NCI-H1105 treated with DMSO at 0.1 percent for 48 hours (cell line): ENCODE measurements at regions not wholly inside any gene's neighbourhood (a gene's known extent, or its start where the extent isn't known, plus 50 kb on each side); places are given as distances from the start of the nearest gene placed in this dataset.

Experiments
- DNase-seq: peaks from one replicate; lab custom pipeline; 2025; lab: John Stamatoyannopoulos, UW

DNA sequence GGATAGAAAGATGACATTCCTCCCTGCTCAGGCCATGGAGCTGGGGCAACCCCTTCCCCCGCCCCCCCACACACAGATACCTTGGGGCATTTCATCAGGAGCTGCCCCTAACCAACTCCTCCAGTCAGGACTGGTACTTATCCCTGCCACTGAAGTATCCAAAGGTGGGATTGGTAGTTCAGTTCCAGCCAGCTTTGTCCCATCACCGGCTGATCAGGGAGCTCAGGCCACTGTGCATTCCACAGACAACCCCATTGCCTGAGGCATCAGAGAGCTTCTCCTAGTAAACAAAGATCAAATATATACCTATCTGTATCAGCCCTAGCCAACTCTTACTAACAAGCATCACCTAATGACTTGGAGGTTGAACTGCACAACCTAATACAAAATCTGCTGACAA lies 218.2 kb upstream of the FMR1 start:
- no peak for DNase-seq

DNA sequence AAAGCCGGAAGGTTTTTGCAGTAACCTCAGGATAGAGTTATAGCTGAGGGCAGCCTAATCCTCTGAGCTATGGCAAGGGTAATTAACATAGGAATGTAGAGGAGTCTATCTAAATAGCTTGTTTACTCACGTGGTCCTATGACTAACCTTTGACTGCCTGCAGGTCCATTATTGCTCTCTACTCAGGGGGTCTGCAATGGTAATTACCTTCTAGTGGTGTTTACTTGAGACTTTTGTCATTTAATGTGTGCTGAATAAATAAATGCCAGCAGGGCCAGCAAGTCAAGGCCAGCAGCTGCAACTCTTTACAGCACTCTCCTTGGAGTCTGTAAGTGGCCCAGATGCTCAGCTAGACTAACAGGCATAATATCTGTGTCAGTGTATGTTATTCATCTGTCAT lies 212.7 kb upstream of the FMR1 start:
- peak; percentile 58 for DNase-seq

DNA sequence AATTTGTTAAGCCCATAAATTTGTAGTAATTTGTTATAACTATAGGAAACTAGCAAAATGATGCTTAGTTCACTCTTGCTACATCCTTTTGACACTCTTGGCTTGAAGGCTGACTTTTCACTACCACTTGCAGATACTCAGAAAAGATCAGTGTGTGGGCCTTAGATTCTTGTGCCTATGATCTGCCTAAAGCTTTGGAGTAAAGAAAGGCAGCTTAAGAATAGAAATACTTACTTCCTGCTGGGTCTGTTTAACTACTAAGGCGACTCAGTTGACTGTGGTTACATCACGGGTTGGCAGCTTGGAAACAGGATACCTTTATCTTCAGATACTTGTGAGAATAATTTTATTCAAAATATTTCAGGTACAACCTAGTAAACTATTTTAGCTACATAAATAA lies 201.4 kb upstream of the FMR1 start:
- no peak for DNase-seq

DNA sequence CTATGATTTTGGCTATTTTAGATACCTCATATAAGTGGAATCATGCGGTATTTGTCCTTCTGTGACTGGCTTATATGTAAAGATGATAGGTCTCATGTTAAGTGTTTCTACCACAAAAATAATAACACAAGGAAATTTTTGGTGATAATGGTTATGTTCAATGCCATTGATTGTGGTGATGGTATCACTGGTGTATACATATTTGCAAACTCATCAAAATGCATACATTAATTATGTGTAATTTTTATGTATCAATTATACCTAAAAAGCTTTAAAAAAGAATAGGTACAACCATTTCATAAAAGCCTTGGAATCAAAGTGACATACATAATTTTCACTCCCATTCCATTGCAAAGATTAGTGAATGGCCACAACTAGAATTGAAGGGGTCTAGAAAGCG lies 178.3 kb upstream of the FMR1 start:
- DNase-seq, result no peak

DNA sequence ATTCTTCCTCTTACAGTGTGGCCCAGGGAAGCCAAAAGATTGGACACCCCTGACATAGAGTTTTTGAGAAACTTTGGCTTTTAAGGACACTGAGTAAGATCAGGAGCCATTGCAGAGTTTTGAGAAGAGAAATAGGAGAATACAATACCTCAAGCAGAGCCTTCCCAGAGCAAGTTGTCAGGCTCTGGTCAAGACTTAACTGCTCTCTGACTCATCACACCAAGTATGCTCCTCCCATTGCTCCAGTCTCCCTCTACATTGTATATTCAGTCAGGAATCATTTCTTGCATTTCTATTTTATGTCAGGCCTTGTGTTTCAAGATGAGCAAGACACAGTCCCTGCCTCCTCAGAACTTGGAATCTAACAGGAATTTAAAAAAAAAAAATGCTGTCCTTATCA lies 176.4 kb upstream of the FMR1 start:
- DNase-seq, result no peak

DNA sequence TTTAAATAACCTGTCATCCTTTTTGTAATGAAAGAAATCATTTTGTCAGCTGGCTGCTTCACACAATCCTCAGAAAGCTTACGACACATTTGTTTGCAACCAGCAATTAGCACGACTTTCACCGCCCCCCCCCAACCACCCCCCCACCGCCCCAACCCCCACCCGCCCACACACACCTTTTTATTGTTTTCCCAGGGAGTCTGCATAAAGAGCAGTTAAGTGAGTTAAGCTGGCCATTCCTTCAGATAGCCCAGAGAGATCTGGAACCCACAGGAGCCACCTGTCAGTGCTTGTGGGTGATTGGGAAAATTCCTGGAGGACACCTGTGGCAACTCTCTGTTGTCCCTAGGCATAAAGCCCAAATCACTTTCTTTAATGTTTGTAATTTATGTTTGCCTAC lies 175.7 kb upstream of the FMR1 start:
- no peak for DNase-seq

DNA sequence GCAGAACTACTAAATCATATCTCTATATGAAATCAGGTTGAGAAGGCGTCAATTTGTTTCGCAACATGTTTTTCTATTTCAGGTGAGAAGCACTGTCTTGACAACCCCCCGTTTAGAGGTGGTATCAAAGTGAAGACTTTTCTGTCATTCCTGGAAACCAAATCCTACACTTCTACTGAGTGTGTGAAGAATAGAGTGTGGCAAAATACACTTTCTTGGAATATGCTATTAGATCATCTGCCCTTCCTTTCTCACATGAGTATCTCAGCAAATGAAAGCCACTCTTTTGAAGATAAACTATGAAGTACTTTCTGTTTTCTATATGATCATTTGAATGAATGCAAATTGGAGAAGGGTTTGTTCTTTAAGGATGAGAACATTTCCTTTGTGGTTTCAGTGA lies 174.0 kb upstream of the FMR1 start:
- no peak for DNase-seq

DNA sequence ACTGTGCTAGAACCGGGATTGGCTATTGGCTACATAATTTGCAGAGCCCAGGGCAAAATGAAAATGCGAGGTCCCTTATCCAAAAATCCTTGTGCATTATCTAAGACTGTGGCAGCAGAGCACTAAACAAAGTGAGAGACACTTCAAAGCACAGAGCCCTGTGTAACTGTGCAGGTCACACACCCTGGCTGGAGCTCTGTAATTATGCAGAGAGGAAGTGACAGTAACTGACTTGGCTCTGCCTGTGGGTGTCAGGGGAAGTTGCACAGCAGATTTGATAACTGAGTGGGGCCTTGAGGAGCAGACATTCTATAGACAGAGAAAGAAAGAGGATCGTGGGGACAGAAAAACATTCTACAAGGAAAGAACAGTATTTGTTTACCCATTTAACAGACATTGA lies 173.5 kb upstream of the FMR1 start:
- no peak for DNase-seq

DNA sequence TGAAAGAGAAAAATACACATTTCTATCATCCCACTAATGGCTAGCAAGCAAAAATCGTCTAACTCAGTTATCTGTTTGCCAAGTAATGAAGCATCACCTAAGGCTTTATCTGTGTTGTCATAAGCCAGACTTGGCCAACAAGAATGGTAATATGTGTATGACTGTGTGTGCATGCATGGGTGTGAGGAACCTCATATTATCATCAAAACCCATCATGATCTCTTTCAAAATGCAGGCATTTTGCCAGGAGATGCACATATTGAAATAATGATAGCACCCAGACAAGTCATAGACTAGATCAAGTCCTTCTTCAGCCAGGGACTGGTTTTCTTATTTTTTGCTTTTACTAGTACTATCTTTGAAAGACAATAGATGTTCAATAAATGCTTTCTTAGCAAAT lies 172.5 kb upstream of the FMR1 start:
- DNase-seq, result no peak

DNA sequence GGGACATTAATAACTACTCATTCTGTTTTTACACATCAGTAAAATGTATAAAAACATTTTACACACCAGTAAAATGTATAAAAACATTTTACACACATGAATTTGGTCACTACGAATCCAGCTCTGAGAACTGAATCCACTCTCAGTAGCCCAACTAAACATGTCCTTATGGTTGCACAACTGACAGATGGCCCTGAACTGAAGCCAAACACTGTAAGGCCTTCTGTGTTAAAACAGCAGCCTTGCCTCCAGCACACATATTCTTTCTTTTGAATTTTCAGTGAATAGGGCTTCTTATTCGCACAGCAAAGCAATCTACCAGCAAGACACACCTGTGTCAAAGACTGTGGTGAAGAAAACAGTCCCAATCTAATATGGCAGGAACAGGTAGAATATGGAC lies 169.9 kb upstream of the FMR1 start:
- DNase-seq, result no peak

DNA sequence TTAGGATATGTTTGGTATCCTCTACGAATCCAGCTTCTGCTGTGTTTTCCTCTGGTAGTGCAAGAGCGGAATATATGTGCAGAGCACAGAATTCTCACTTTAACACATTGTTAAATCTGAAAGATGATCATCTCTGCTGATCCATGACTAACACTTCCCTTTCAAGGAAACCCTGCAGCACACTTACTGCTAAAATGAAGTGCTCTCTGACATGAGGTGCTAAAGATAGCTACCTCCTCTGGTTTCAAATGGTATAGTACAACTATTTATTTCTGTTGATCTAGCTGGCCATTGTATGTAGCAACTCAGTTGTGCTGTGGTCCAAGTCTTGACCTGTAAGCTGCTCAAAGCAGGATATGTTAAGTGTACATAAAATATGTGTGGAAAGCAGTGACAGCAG lies 162.4 kb upstream of the FMR1 start:
- no peak for DNase-seq

DNA sequence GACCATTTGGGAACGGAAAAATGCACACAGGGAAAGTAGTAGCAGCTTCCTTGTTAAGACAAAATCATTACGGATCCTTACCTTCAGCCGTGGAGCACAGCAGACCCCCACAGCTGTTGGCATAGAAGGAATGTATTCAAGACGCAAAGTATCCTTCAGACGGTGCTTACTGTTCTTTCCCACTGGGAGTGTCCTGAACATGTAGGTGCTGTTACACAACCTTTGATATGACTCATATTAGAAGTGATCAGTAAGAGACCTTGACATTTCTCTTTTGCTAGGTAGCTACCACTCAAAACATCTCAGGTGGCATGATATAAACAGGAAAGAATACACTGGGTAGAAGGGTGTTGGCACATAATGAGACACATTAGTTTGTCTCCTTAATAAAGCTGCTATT lies 154.0 kb upstream of the FMR1 start:
- no peak for DNase-seq

DNA sequence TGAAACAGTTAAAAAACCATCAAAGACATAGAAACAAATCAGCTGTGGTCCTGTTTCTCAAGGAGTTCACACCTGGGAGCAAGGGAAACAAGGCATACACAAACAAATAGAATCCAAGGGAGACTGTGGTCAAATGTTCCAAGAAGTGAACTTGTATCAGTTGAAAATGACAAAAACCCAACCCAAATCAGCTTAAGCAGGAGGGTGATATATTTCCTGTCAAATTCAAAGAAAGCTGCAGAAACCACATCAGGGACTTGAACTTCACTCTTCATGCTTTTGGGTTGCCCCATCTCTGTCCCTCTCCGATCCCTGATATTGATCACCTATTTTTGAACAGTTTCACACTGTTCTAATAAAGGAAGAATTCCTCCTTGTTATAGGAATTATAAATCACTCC lies 148.6 kb upstream of the FMR1 start:
- DNase-seq, result no peak

DNA sequence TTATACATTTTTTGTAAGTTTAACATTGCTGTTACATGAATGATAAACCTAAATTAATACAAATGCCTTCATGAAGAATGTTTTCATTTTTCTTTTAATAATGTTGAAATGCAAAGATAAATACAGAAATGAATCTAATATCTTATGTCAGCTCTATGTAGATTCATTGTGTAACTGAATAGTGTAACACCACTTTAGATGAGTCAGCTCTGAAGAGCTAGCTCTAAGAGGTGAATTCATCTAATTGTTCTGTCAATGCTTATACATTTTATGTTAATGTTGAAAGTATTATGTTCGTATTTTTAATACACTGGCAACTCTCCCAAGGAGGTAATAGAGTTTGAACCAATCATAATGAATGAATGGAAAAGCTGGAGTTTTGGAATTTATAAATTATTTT lies 146.9 kb upstream of the FMR1 start:
- DNase-seq, result no peak

DNA sequence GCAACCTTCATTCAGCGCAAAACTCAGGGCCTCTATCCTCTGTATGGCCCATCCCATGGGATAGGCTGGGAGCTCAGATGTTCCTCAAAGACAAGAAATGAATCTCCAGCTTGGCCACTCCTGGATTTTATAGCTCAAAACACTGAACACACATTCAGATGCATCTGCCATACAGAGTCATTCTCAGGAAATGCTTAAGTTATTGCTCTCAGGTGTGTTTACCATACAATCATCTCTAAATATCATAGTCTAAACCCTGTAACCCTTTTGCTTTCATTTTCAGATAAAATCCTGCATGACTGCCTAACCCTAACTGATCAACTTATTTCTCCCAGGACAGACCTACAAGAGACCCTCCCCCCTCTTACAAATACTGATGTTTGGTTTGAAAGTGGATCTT lies 140.9 kb upstream of the FMR1 start:
- no peak for DNase-seq

DNA sequence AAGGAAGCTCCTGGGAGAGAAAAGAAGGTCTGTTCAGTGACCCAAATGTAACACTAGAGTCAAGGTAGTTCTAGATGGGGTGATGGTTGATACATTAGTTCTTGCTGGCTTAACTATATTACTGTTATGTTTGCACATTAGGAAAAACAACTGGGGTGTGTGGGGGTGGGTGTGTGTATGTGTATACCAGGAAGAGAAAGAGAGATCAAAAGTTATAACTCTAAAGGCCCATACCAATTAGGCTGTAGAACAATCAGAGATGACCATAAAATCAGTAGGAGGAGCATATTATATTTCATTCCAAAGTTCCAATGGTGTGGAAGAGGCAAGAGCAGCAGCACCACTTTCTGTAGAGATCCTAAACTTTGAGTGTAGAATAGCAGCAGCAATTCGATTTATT lies 134.7 kb upstream of the FMR1 start:
- DNase-seq, result no peak

DNA sequence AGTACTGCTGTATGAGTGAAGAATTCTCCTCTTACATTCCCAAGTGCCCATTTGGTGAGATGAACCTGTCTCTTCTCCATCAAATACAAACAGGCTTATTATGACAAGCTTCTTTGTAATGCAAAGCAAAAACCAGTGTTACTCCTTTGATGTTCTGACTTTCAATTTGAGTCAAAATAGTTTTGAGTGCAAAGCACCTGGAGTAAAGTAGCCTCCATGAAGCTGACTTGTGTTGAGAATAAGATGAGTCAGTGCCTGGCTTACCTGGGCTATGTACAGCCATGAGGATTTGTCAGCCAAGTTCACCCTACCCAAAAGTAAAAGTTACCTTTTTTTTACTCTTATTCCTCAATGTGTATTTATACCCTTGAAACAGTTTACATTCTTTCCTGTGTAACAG lies 132.5 kb upstream of the FMR1 start:
- DNase-seq, result no peak

DNA sequence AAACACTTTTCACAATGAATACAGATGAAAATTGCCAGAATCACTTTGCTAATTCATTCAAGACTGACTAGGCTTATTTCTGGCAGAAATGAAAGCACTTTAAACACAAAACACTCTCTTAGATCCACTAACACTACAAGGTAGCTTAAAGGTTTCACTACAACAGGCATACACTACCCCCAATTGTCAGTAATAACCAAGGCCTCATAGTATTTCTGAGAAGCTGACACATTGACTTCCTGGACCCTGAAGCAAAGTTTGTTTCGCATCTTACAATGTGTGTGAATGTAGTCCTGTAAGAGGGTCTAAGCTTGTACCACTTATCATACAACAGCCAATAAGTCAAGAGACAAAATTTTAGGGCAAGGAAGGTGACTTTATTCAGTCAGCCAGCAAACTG lies 129.9 kb upstream of the FMR1 start:
- DNase-seq, result no peak

DNA sequence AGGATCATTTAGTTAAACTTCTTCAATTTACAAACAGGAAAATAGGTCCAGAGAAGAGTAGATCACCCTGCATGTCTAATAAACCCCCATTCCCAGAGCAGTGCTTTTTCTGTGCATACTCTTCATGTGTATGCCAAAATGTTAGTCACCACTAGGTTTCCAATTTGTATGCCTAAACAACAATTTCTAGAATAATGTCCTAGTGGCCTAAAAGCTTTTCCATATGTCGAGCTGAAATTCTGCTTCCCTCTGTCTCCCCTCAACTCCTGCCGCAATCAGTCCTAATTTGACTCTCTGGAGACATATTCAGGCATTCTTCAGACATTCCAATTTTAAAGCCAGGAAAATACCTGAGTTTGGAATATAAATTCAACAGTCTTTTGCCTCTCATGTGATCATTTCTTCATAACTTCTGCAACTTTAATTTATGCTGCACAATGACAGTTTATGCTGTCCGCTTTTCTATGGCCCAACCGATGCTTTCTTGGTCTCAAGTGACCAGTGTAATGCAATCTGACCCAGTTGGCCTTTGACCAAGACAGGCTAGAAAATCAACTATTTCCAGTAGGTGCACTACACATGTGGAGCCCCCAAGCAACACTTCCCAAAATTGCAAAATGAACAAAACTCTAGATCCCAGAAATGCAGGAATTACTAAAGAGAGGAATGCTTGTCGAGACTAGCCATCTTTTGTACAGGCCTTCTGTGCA lies 122.9 kb upstream of the FMR1 start:
- no peak for DNase-seq

DNA sequence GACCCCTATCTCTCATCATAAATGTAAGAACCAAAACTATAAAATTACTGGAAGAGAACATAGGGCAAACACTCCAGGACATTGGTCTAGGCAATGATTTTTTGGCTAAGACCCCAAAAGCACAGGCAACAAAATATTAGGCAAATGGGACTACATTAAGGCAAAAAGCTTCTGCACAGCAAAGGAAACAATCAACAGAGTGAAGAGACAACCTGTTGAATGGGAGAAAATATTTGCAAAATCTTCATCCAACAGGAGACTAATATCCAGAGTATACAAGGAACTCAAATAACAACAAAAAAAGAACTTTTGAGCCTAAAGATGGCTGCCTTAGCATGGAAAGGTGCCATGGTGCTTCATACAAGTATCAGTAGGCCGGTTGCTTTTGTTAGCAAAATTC lies 111.1 kb upstream of the FMR1 start:
- DNase-seq, result no peak

DNA sequence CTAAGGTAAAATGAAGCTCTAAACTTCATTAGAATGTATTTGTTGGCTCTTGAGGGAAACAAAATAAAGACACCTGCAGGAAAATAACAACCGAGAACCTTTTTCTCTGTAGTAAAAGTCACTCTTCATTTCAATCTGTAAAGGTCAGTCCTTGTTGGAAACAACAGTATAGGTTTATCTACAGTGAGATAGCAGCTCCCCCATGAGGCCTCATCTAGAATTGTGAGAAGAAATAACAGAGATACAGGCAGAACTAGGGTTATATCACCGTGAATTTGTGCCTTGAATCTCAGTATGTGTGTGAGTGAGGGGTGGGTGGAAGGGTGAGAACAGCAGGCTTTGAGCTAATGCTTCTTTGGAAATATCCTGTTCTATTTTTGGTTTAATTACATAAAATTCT lies 107.8 kb upstream of the FMR1 start:
- DNase-seq, result peak; percentile 73

DNA sequence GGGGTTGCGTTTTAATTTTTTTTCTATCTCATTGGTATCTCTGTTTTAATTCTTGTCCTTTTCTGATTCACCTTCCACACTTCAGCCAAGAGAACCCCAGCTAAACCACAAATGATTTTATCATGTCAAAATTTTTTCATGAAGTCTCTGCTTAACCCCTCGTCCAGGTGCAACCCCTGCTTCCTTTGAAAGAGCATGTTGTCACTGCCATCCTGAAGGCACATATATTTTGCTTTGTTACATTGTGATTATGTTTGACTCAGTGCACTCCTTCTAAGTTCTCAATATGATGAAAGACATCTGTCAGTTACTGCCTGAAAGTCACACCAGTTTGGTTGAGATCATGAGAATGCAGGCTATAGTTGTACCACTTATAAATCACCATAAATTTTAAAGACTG lies 99.9 kb upstream of the FMR1 start:
- DNase-seq, result no peak

DNA sequence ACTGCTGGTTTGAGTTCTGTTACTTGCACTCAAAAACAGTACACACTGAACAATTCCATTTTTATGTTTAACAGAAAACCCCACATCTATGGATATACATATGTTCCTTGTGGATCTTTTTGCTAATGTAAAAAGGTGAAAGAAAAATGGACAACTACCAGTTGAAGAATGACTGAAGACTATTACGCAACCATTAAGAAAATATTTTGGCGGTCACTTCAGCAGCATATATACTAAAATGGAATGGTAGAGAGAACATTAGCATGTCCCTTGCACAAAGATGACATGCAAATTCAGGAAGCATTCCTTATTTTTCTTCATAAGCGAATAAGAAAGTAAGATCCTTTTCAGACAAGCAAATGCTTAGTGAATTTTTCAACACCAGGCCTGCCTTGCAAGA lies 84.6 kb upstream of the FMR1 start:
- no peak for DNase-seq

DNA sequence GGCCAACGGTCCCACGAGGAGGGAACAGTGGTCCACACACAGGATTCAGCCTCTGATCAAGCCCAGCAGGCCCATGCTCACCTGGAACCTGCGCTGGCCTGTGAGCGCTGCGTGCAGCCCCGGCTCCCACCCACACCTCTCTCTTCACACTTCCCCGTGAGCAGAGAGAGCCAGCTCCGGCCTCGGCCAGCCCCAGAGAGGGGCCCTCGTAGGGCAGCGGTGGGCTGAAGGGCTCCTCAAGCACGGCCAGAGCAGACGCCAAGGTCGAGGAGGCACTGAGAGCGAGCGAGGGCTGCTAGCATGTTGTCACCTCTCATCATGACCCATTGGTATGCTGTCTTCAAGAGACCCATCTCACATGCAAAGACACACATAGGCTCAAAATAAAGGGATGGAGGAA lies 83.0 kb upstream of the FMR1 start:
- DNase-seq, result no peak
